Nucleus accumbens (tissue), 56 donors: ENCODE measurements at regions not wholly inside any gene's neighbourhood (a gene's known extent, or its start where the extent isn't known, plus 50 kb on each side); places are given as distances from the start of the nearest gene placed in this dataset.

Experiments used
- DNase-seq, 56 donors: peaks; one replicate each; lab custom pipeline; 2025; lab: John Stamatoyannopoulos, UW

DNA sequence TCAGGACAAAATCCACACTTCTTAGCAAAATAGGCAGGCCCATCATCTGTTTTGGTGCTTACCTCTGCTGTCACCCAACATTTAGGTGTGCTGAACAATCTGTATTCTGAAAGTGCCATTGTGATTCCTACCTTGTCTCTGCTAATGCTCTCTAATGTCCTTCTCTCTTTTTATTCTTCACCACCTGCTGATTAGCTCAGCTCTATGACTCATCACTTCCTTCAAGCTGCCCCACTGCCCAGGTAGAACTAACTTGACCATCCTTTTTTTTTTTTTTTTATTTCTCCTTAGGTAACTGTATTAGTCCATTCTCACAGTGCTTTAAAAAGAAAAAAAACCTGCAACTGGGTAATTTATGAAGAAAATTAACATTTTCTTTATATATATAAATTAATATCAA, 478.7 kb upstream of the POU3F3 start:
- DNase-seq, result no peak

DNA sequence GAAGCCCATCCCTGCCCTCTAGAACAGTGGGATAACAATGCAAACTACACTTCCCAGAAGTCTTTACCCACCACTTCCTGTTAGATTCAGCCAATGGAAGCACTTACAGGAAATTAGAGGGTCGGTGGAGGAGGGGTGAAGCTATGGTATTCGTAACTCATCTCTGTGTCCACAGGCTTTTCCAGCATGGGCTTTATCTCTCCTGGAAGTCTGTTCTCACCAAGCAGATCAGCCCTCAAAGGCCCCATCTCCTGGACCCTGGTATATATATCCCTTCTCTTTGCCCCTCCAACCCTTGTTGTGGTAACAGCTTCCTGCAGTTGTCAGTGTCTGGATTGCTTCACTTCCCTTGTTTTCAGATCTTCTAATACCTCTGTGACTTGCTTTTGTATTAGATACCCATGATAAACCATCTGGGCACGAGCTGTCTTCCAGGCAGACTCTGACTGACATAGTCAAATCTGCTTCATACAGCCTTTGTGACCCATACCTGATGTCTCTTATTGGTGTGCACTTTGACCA, 475.0 kb upstream of the POU3F3 start:
- DNase-seq, result peak in 52 of 56 donors; percentile 4 to 80 (median 53)

DNA sequence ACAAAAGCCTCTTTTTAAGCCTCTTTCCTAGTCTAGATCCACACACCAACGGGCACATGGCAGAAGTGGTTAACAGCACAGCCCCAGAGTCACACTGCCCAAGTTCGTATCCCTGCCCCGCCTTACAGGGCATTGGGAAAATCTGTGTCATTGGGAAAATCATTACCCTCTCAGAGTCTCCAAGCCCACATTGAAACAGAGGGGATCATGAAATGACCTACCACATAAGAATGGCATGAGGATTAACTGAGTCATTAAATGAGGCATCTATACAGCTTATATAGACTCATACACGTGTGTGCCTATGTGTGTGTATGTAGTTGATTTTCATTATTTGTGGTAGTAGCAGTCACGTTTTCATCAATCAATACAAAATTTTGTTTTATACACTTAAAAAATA, 469.0 kb upstream of the POU3F3 start:
- DNase-seq, result no peak

DNA sequence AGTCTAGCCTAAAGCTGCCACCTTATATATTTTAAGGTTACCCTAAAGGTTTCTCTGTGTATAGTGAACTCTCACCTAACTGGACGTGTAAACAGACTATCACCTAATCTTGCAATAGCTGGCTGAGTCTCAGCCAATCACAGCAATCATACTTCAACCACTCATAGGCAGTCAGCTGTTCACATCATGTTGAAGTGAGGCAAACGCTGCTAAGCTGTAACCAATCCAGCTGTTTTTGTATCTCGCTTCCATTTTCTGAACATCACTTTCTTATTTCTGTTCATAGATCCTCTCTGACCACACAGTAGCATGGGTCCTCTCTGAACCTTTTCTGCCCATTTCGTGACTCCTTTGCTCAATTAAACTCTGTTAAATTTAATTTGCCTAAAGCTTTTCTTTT, 468.2 kb upstream of the POU3F3 start:
- DNase-seq, result no peak

DNA sequence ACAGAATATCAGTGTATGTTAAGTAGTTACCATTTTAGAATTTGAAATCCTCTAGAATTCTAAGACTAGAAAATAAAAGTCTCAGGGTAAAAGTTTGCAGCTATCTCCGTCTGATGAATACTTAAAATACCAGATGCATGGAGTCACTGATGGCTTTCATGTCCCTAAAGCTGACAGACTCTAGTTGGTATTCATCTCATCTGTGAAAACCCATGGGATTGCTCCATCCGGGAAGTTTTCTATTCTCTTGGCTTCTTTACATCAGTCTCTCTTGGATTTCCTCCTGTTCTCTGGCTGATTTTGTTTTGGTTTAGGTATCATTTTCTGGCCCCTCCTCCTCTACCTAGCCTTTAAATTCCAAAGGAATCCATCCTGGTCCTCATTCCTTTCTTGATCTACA, 465.6 kb upstream of the POU3F3 start:
- no peak for DNase-seq

DNA sequence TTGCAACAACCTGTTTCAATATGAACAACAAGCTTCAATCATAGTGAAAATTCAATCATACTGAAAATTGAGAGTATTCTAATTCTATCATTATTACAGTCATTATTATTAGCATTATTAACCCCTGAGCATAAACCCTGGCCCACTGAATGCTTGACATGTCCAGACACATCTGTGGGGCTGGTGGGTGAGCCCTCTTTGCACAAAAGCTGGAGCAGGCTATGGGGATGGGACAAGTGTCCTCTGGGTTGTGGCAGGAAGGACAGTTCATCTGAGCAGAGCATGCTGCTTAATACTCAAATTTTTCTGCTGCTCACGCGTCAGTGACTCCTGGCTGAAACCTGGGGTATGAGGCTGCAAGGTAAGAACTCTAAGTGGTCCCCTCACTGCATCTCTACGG, 451.1 kb upstream of the POU3F3 start:
- DNase-seq, result no peak

DNA sequence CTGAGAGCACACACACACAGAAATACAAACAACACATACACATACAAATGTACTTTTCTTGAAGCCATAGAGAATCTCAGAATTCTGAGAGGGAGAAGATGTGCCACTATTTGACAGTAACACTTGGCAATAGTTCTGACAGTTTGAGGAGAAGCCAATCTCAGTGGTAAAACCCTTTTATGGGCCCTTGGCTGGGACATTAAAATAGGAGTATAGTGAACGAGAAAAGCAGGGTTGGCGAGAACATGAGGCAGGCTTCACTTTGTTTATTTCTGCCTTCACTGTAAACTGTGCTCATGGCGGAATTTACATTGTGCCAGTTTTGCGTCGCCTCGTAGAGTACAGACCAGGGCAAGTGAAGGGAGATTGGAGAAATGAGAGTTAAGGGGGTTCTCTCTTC, 449.4 kb upstream of the POU3F3 start:
- DNase-seq, result no peak

DNA sequence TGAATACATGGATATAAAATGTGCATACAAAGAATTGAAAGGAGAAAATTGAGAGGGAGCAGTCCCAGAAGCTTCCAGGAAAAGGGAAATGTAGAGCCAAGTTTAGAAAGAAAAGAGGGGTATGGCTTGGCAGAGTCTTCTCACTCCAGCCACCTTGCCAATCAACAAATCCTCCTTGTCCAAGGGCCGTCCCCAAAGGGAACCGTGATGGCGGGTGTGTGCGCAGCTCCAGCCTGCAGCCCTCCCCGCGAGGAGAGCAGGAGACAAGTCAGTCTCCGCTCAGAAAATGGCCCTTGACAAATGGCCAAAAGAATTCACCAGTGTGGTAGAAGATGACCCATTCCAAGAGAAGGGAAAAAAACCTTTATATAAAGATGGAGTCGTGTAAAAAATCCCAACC, 448.3 kb upstream of the POU3F3 start:
- peak in 19 of 56 donors; percentile 5 to 45 (median 17) for DNase-seq

DNA sequence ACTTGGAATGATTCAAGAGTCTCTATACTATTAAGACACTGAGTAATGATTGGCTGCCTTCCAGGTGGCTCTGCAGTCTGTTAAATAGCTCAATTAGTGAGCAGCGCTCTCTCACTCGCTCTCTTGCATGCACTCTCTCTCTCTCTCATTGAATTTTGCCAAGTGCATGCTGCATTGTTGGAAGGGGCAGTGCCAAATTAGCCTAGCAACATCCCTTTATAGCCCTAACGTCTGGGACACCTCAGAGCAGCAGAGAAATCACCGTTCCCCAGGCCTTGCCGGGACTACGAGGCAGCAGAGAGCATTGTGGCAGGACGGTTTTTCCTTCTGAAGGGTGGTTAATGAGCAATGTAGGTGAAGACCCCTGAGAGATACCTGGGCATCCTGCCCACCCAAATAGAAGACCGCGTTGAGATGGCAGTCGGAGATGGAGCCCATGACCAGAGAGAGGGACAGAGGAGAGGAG, 447.6 kb upstream of the POU3F3 start:
- peak in 42 of 56 donors; percentile 12 to 76 (median 39) for DNase-seq

DNA sequence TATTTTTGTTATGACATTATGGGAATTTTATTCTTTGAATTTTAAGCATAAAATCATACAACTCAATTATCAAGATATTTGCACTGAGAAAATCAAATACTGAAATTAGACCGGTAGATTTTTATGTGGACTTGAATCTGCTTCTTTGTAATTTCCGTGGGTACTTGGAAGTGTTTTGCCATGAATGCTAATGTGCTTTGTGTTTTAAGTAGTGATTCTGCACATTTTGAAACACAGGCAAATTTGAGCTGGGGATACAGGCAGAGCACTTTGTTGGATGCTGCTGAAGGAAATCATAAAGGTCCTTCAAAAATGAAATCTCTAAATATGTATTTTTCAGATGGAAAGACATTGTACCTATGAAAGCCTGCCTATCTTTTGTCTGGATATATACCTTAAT, 446.3 kb upstream of the POU3F3 start:
- no peak for DNase-seq

DNA sequence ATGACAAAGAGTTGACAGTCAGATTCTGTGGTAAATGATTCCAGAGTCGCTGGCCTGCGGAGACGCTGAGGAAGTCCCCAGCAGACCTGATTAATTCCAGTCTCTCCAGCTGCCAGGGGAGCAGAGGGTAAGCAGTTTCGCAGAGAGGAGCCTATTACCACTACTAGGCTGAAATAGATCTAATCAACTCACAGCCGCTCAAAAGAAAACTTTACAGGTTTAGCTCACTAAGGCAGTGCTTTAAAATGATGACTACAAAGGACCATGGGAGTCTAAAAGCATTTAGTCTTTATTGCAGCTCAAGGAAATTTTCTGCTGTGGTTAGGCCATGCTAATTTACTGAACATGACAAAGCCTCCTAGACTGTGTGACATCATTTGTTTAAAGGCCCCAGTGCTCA, 445.6 kb upstream of the POU3F3 start:
- peak in 10 of 56 donors; percentile 2 to 26 (median 18) for DNase-seq

DNA sequence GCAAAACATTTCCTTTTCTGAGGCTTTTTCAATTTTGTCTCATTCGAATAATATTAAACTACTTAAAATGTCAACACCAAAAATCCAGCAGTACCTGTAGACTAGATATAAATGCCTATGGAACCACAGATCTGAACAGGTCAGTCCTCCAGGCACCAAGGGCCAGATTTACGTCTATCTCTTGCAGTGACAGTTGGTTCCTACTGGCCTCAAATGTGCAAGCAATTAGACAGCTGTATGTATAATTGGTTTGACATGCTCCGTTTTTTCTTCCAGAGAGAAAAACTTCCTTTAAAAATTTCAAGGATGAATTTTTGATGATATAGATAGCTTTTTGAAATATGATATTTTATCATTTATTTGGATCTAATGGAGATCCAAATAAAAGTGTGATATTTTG, 443.8 kb upstream of the POU3F3 start:
- no peak for DNase-seq

DNA sequence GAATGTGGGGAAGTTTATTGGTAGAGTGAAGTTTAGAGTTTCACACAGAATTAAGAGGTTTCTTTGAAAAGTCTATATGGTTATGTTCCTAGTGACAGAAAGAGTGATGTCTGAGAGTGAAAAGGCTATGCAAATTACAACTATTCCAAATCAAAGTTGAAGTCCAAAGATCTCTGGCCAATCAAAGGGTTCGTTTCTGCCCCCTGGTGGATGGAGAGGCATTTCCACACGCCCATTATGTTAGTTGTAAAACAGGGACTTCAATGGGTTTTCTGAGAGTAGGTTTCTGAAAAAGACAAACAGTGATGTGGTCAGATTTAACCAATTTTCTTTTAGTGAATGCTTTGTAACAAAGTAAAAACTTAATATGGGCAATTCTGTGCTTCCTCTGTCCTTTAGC, 441.5 kb upstream of the POU3F3 start:
- peak in 28 of 56 donors; percentile 7 to 84 (median 38) for DNase-seq

DNA sequence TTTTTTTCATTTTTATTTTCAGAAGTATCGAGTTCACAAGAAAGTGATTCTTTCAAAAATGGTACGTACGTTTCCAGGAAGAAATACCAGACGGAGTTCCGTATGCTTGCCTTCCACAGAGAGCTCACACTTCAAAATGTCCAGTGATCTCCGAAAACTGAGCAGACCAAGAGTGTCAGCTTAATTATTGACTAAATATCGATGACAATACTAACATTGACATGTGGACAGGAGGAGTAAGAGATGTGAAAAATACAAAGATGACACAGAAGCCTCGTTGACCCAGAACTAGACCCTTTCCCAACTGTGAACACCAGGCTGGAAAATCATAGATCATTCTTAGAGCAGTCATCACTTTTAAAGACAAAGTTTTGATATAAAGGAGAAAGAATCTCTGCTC, 440.0 kb upstream of the POU3F3 start:
- no peak for DNase-seq

DNA sequence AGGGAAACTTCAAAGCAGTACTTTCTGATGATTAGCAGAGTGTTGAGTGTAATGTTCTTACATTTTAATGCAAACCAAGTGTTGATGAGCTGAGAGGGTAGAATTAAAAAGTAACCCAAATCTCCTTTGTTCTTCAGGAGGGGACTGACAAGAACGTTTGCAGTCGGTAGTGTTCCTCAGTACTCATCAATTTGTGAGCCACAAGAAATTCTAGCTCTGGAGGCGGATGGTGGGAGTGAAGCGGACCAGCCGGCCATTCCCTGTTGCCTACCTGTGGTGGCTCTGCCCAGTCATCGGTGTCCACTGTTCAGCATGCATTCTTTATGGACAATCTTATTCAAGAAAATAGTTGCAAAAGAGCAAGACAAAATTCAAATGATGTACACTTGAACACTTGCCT, 438.6 kb upstream of the POU3F3 start:
- DNase-seq, result no peak

DNA sequence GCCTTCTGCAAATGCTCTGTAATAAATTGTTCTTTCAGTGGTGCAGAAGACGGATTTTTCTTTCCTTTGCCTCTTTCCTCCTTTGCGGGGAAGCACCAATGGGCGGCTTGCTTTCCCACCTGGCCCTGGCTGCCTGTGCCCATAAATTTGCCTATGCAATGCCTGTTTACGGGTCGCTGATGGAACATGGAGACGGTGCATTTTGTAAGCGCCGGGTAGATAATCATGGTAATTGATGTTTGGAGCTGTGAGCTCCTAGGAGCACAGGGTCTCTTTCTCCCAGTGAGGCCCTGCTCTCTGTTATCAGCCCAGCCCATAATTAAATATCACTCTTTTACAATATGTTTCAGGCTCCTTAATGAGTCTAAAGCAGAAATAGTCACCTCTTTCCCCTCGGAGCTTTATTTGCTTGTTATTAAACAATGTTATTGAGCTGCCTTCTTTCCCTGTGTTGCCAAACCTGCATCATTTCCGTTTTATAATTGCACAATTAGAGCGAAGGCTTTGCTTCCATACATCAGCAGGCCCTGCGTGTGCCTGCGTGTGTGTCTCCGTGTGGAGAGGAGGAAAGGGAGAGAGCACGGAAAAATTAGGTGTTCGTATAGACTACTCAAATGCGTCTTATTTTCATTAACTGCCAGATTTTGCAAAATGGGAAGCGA, 437.4 kb upstream of the POU3F3 start:
- peak in 1 of 56 donors; percentile 16 for DNase-seq

DNA sequence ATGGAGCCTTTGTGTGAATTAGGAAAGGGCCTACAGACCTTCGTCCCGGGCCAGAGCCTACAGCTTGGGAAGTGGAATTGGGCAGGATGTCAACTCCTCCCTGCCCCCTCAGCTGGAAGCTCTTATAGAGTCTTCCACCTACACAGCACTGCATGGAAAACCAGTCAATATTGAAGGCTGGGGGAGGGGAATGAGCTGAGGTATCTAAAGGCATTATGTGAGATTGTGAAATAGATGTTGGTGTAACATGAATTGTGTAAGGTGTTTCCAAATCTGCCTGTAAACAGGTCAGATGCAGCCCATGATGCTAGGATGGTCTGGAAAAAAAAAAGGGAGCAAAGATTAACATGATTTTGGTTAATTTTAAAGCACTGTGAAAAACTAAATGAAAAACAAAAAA, 433.5 kb upstream of the POU3F3 start:
- DNase-seq, result no peak

DNA sequence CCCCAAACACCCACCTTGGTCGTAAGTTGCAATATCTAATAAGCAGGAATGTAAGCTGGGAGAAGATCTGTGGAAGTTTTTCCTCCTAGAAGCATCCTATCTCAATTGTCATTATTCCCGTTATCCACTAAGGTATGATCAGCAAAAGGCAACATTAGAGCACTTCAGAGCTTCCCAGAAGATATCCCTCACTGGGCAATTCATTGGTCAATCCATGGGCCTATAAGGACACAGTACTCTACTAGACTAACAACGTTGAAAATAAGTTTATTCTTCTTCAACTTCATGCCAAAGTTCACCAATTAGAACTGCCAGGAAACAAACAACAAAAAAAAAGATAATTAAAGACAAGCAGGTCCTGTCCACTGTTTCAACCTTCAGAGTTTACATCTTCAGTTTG, 433.0 kb upstream of the POU3F3 start:
- no peak for DNase-seq

DNA sequence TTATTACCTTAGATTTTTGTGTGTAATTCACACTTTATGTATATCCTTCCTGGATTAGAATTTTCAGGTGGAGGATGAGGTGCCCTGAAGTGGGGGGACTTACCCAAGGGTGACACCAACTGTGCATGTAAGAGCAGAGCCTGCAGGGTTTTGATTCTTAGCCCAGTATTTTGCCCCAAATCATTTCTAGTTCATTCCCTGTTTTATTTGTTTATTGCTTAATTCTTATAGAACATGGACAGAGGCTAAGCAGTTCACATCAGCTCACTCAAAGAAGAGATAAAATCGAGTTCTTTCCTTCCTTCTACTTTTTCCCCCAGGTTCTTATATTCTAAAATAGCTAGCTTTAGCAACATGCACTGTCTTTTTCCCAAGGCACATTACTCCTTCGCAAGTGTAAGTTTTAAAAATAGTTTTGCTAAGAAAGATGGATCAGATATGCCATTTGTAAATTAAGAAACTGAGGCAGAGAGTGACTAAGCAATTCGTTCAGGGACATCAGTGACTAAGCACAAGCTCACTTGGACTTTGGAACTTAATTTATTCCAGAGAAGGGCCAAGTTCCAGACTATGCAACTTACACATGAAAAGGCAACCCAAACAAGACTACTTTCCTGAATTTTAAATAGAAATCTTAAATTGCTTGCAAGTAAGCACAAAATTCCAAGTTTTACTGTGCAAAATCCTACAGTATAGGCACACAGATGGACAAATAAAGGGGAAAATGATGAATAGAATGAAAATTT, 427.9 kb upstream of the POU3F3 start:
- DNase-seq, result no peak

DNA sequence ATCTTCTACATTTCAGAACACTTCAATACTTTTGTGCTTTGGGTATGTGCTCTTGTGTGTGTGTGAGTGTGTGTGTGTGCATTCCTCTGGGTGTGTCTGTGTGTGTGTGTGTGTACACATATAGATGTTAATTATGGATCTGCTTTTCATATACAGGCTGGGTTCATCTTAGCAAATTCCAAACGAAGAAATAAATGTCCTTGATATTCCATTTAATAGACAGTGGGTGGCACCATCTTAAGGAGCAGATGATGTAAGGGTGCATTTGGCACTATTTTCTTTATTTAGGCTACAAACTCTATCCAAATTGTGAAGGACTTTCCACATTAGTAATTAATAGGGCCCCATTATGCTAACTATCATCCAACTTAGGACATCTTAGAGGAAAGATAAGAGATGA, 425.8 kb upstream of the POU3F3 start:
- no peak for DNase-seq

DNA sequence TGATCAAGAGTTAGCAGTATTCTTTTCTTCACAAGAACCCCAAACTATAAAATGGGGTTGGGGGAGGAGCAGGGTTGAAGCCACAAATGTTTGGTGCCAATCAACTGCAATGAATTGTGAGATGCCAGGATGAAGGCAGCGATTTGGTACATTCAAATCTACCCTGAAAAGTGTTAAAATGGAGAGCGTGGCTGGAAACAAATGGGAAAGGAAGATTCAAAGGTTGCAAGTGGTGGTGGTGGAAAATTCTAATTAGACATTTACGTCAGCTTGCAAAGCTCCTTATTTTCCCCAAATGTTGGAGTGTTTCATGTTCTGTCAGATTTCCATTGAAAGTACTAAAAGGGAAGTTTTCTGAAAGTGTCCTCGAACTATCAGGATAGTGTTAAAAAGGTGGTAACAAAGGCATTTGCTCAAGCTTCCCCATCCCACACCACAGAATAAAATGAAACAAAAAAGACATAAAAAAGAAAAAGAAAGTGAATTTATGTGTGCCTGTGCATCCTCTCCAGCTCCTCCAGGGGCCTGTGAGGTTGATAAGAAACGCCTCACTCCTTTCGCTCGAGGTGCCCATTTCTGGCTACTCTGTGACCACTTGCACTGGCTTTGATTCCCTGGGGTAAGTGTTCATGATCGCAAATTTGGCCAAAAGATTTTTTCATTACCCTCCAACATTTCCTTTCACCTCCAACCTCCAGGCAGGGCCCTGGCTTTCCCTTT, 424.1 kb upstream of the POU3F3 start:
- peak in 1 of 56 donors; percentile 26 for DNase-seq
